IPS-NIHi7 (cell line): ENCODE measurements at regions not wholly inside any gene's neighbourhood (a gene's known extent, or its start where the extent isn't known, plus 50 kb on each side); places are given as distances from the start of the nearest gene placed in this dataset.
"Not testable (repeated sequence)": the region's sequence is repeated elsewhere in the genome, so short reads cannot be mapped to it uniquely, and the experiment has no call there.

Experiments
- DNase-seq: peaks from one replicate; pipeline ENCODE4 v3.0.0; 2012; ENCODE audit warnings: mixed read lengths; ENCODE audit errors: extremely low spot score

- DNase-seq = not testable (repeated sequence)
Measured at GRCh38 chr4:79559398-79559797, 151.4 kb upstream of the GK2 start.

GRCh38 chr4:79552311-79552710 lies 144.3 kb upstream of the GK2 start:
- DNase-seq = no peak

- no peak for DNase-seq
Measured at GRCh38 chr4:79551555-79551954, 143.5 kb upstream of the GK2 start.

GRCh38 chr4:79547851-79548250 lies 139.8 kb upstream of the GK2 start:
- no peak for DNase-seq

GRCh38 chr4:79545292-79545691 lies 137.3 kb upstream of the GK2 start:
- DNase-seq = not testable (repeated sequence)

- DNase-seq = no peak
Measured at GRCh38 chr4:79540143-79540542, 132.1 kb upstream of the GK2 start.

- DNase-seq = no peak
Measured at GRCh38 chr4:79535516-79535915, 127.5 kb upstream of the GK2 start.

- DNase-seq = no peak
Measured at GRCh38 chr4:79528241-79528706, 120.2 kb upstream of the GK2 start.

- DNase-seq = no peak
Measured at GRCh38 chr4:79526641-79527565, 118.9 kb upstream of the GK2 start.

GRCh38 chr4:79516114-79516513 lies 108.1 kb upstream of the GK2 start:
- DNase-seq = no peak

GRCh38 chr4:79514621-79515329 lies 106.7 kb upstream of the GK2 start:
- no peak for DNase-seq

GRCh38 chr4:79513576-79513975 lies 105.5 kb upstream of the GK2 start:
- DNase-seq = no peak

- no peak for DNase-seq
Measured at GRCh38 chr4:79512363-79512762, 104.3 kb upstream of the GK2 start.

GRCh38 chr4:79502081-79502480 lies 94.1 kb upstream of the GK2 start:
- no peak for DNase-seq

GRCh38 chr4:79498282-79498681 lies 90.3 kb upstream of the GK2 start:
- no peak for DNase-seq

- no peak for DNase-seq
Measured at GRCh38 chr4:79497001-79497400, 89.0 kb upstream of the GK2 start.

GRCh38 chr4:79495447-79495846 lies 87.4 kb upstream of the GK2 start:
- DNase-seq = no peak

GRCh38 chr4:79492148-79492547 lies 84.1 kb upstream of the GK2 start:
- no peak for DNase-seq

- no peak for DNase-seq
Measured at GRCh38 chr4:79489506-79489905, 81.5 kb upstream of the GK2 start.

GRCh38 chr4:79476196-79476595 lies 68.2 kb upstream of the GK2 start:
- DNase-seq = no peak

- DNase-seq = no peak
Measured at GRCh38 chr4:79473439-79473724, 65.4 kb upstream of the GK2 start.

- DNase-seq = no peak
Measured at GRCh38 chr4:79472693-79473438, 64.8 kb upstream of the GK2 start.
